ENCODE measurements at regions not wholly inside any gene's neighbourhood (a gene's known extent, or its start where the extent isn't known, plus 50 kb on each side); places are given as distances from the start of the nearest gene placed in this dataset.

- no peak for DNase-seq
- no peak for TF ChIP-seq CTCF (conservative IDR thresholded peaks at IDR 0.05)
- Mint-ChIP-seq H3K4me1 (peaks cover 2% of the 10 kb centered on the region), H3K36me3 (ENCODE audit: low read depth) (no peaks in the 10 kb centered on the region), H3K27ac (no peak overlapping the region), H3K4me3 (no peak overlapping the region), H3K27me3 (ENCODE audit: insufficient read depth) (no peaks in the 10 kb centered on the region), H3K9me3 (no peaks in the 10 kb centered on the region)
- Histone ChIP-seq H3K9ac (ENCODE audit: extremely low read depth, low read length, poor library complexity, severe bottlenecking) (no peak overlapping the region), H3K9me3 (ENCODE audit: control insufficient read depth, low read length) (no peaks in the 10 kb centered on the region), H3K27me3 (ENCODE audit: control insufficient read depth, insufficient read depth, low read length, poor library complexity, severe bottlenecking) (no peaks in the 10 kb centered on the region), H3K27ac (ENCODE audit: low read depth, low read length) (no peak overlapping the region), H3K4me3 (ENCODE audit: low read length) (no peak overlapping the region), H3K4me1 (ENCODE audit: control insufficient read depth, insufficient read depth, low read length) (no peaks in the 10 kb centered on the region), H3K36me3 (ENCODE audit: control insufficient read depth, insufficient read depth, low read length) (no peaks in the 10 kb centered on the region)
- 100% methylated on average over 2 of the region's 2 CpGs; no CpG with 5 or more reads in 1 of the 2 experiments for WGBS, 2 experiments (ENCODE audit: insufficient coverage in 1 of 2, insufficient read length in 1 of 2)
These were observed 465.6 kb upstream of the TRIB2 start for GRCh38 chr2:12251121-12251520.

- DNase-seq = no peak
- TF ChIP-seq CTCF (conservative IDR thresholded peaks at IDR 0.05) = no peak
- Histone ChIP-seq H3K9me3 (ENCODE audit: control insufficient read depth, low read length) (no peaks in the 10 kb centered on the region), H3K9ac (ENCODE audit: extremely low read depth, low read length, poor library complexity, severe bottlenecking) (no peak overlapping the region), H3K27me3 (ENCODE audit: control insufficient read depth, insufficient read depth, low read length, poor library complexity, severe bottlenecking) (no peaks in the 10 kb centered on the region), H3K36me3 (ENCODE audit: control insufficient read depth, insufficient read depth, low read length) (no peaks in the 10 kb centered on the region), H3K4me1 (ENCODE audit: control insufficient read depth, insufficient read depth, low read length) (no peaks in the 10 kb centered on the region), H3K4me3 (ENCODE audit: low read length) (no peak overlapping the region), H3K27ac (ENCODE audit: low read depth, low read length) (no peak overlapping the region)
- peaks cover 2% of the 10 kb centered on the region for H3K4me1 Mint-ChIP-seq
- no peaks in the 10 kb centered on the region for H3K36me3 Mint-ChIP-seq (ENCODE audit: low read depth)
- H3K27ac Mint-ChIP-seq = no peak overlapping the region
- H3K4me3 Mint-ChIP-seq = no peak overlapping the region
- H3K27me3 Mint-ChIP-seq (ENCODE audit: insufficient read depth) = no peaks in the 10 kb centered on the region
- no peaks in the 10 kb centered on the region for H3K9me3 Mint-ChIP-seq
These were observed 465.0 kb upstream of the TRIB2 start for GRCh38 chr2:12251749-12252148.

GRCh38 chr2:12253167-12253778 is 463.5 kb upstream of the TRIB2 start:
- DNase-seq = no peak
- H3K27me3 Mint-ChIP-seq (ENCODE audit: insufficient read depth) = no peaks in the 10 kb centered on the region
- no peak overlapping the region for H3K27ac Mint-ChIP-seq
- H3K9me3 Mint-ChIP-seq = no peaks in the 10 kb centered on the region
- Histone ChIP-seq H3K9ac (ENCODE audit: extremely low read depth, low read length, poor library complexity, severe bottlenecking) (no peak overlapping the region), H3K9me3 (ENCODE audit: control insufficient read depth, low read length) (no peaks in the 10 kb centered on the region), H3K4me1 (ENCODE audit: control insufficient read depth, insufficient read depth, low read length) (no peaks in the 10 kb centered on the region), H3K4me3 (ENCODE audit: low read length) (no peak overlapping the region), H3K36me3 (ENCODE audit: control insufficient read depth, insufficient read depth, low read length) (no peaks in the 10 kb centered on the region), H3K27ac (ENCODE audit: low read depth, low read length) (no peak overlapping the region), H3K27me3 (ENCODE audit: control insufficient read depth, insufficient read depth, low read length, poor library complexity, severe bottlenecking) (no peaks in the 10 kb centered on the region)
- TF ChIP-seq CTCF (conservative IDR thresholded peaks at IDR 0.05) = no peak
- no peaks in the 10 kb centered on the region for H3K36me3 Mint-ChIP-seq (ENCODE audit: low read depth)
- no peak overlapping the region for H3K4me3 Mint-ChIP-seq
- peaks cover 2% of the 10 kb centered on the region for H3K4me1 Mint-ChIP-seq
- 89% methylated on average over 1 of the region's 2 CpGs; no CpG with 5 or more reads in 1 of the 2 experiments for WGBS, 2 experiments (ENCODE audit: insufficient coverage in 1 of 2, insufficient read length in 1 of 2)

Measured in endodermal cell (in vitro differentiated cells).